Mucosa of rectum (tissue), 2 donors: ENCODE measurements at regions not wholly inside any gene's neighbourhood (a gene's known extent, or its start where the extent isn't known, plus 50 kb on each side); places are given as distances from the start of the nearest gene placed in this dataset.
"Not testable (repeated sequence)": the region's sequence is repeated elsewhere in the genome, so short reads cannot be mapped to it uniquely, and the experiment has no call there.

Source experiments
- H3K27ac ChIP-seq, 2 donors: one replicate each; pipeline ENCODE4 v1.7.0; 2013; ENCODE audit warnings: inconsistent platforms in 2 of 2, low read depth in 2 of 2, low read length in 2 of 2
- H3K27me3 ChIP-seq, 2 donors: one replicate each; pipeline ENCODE4 v1.7.0; 2013; ENCODE audit warnings: low read length in 2 of 2; ENCODE audit not compliant: control insufficient read depth in 2 of 2, insufficient read depth in 2 of 2
- H3K36me3 ChIP-seq, 2 donors: one replicate each; pipeline ENCODE4 v1.7.0; 2013; ENCODE audit warnings: low read length in 2 of 2; ENCODE audit not compliant: control insufficient read depth in 2 of 2, insufficient read depth in 2 of 2
- H3K4me1 ChIP-seq, 2 donors: one replicate each; pipeline ENCODE4 v1.7.0; 2013; ENCODE audit warnings: low read length in 2 of 2, mild to moderate bottlenecking in 1 of 2; ENCODE audit not compliant: control insufficient read depth in 2 of 2, insufficient read depth in 2 of 2
- H3K4me3 ChIP-seq, 2 donors: one replicate each; pipeline ENCODE4 v1.7.0; 2013; ENCODE audit warnings: low read length in 2 of 2
- H3K9ac ChIP-seq, 2 donors: one replicate each; pipeline ENCODE4 v1.7.0; 2013; ENCODE audit warnings: low read length in 2 of 2, low read depth in 1 of 2, mild to moderate bottlenecking in 1 of 2
- H3K9me3 ChIP-seq, 2 donors: one replicate each; pipeline ENCODE4 v1.7.0; 2013; ENCODE audit warnings: low read length in 2 of 2; ENCODE audit not compliant: control insufficient read depth in 2 of 2
- donor health status: healthy.
- donor health status: Normal muscosa, but diverticular disease.

DNA sequence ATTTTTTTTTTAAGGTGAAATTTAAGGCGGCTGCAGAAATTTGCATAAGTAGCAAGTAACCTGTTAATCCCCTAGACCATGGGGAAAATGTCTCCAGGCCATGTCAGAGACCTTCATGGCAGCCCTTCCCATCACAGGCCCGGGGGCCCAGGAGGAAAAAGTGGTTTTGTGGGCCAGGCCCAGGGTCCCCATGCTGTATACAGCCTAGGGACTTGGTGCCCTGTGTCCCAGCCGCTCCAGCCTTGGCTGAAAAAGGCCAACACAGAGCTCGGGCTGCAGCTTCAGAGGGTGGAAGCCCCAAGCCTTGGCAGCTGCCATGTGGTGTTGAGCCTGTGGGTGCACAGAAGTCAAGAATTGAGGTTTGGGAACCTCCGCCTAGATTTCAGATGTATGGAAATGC lies 218.3 kb downstream of the KCNRG start:
- H3K9ac ChIP-seq, H3K27me3 ChIP-seq, H3K36me3 ChIP-seq, H3K27ac ChIP-seq, H3K4me1 ChIP-seq, H3K4me3 ChIP-seq, H3K9me3 ChIP-seq: not testable (repeated sequence)

DNA sequence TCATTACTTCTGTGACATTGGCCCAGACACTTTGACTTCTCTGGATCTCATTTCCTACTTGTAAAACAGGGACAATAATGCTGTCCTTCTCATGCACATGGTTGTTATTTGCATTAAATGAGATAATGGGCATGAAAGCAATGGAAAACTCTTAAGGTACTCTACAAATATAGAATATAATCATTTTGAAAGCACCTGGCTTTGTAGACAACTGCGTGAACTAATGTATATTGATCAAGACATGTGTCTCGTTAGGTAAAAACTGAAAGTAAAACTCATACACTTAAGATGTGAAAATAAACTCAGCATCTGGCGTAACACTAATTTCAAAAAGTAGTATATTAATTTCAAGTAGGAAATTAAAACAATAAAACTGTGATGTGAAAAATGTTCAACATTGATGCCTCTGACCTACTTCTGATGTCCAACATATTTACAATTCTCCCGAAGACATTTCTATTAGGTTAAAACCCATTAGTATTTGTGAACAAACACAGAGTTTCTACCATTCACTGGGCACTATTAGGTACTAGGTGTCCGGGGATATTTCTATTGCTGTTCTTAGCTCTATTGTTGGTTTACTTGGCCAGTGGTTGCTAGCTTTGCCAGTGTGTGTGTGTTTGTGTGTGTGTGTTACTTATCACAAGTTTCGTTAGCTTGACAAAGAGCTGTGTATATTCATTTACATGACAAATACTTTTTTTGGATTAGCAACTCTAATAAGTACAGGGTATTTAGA lies 220.5 kb downstream of the KCNRG start:
- no peaks in the 10 kb centered on the region for H3K9me3 ChIP-seq
- no peaks in the 10 kb centered on the region for H3K4me1 ChIP-seq
- peak overlapping the region in 1 of 2 donors; percentile 26 for H3K9ac ChIP-seq
- peak overlapping the region in 1 of 2 donors; percentile 32 for H3K4me3 ChIP-seq
- no peaks in the 10 kb centered on the region for H3K36me3 ChIP-seq
- no peak overlapping the region for H3K27ac ChIP-seq
- no peaks in the 10 kb centered on the region for H3K27me3 ChIP-seq

- Histone ChIP-seq H3K4me3 (no peak overlapping the region), H3K36me3 (no peaks in the 10 kb centered on the region), H3K4me1 (no peaks in the 10 kb centered on the region), H3K9me3 (no peaks in the 10 kb centered on the region), H3K27ac (no peak overlapping the region), H3K27me3 (no peaks in the 10 kb centered on the region), H3K9ac (no peak overlapping the region)
Measured at GRCh38 chr13:50236898-50237318, 221.7 kb downstream of the KCNRG start.

GRCh38 chr13:50238922-50239321 lies 223.7 kb downstream of the KCNRG start:
- H3K9me3 ChIP-seq, result no peaks in the 10 kb centered on the region
- no peaks in the 10 kb centered on the region for H3K27me3 ChIP-seq
- H3K4me1 ChIP-seq, result no peaks in the 10 kb centered on the region
- no peak overlapping the region for H3K27ac ChIP-seq
- no peak overlapping the region for H3K9ac ChIP-seq
- no peak overlapping the region for H3K4me3 ChIP-seq
- H3K36me3 ChIP-seq, result no peaks in the 10 kb centered on the region

GRCh38 chr13:50241479-50241878 lies 226.2 kb downstream of the KCNRG start:
- Histone ChIP-seq H3K4me3 (no peak overlapping the region), H3K9me3 (no peaks in the 10 kb centered on the region), H3K36me3 (no peaks in the 10 kb centered on the region), H3K4me1 (peaks cover 4 to 6% of the 10 kb centered on the region in 2 donors), H3K9ac (no peak overlapping the region), H3K27me3 (no peaks in the 10 kb centered on the region), H3K27ac (no peak overlapping the region)

DNA sequence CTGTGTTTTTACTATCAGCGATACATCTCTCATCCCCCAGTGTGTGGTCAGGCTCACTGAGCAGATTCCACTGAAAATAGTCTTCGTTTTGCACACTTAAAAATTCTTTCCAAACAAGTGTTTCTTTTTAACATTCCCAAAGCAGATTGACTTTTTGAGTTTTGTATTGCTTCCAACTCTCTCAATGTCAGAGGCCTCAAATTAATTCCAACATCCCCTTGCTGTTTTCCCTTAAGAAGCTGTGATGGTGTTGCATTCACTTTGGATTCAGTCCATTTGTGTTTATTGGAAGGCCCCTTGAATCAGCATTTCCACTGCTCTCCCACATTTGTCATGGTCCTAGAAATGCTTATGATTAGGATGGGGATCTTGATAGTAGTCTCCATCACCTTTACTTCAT lies 228.7 kb downstream of the KCNRG start:
- Histone ChIP-seq H3K9me3 (no peaks in the 10 kb centered on the region), H3K4me1 (peaks cover 4 to 6% of the 10 kb centered on the region in 2 donors), H3K36me3 (no peaks in the 10 kb centered on the region), H3K4me3 (no peak overlapping the region), H3K27ac (no peak overlapping the region), H3K9ac (no peak overlapping the region), H3K27me3 (no peaks in the 10 kb centered on the region)

DNA sequence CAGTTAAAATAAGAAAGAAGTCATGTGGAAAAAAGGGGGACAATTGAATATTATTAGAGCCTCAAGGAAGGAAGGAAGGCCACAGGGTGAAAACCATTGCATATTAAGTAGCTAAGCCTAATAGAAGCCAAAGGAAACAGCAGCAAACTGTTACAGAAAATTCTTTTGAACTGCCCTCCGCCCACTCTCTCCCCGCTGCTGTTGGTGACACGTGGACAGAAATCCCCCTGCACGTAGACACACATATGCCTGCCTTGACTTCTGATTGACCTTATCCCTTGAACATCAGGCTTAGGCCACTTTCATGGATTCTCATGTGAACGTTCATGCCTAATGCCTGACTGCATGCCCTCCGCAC lies 229.1 kb downstream of the KCNRG start:
- Histone ChIP-seq H3K4me3 (no peak overlapping the region), H3K27me3 (no peaks in the 10 kb centered on the region), H3K27ac (no peak overlapping the region), H3K4me1 (peaks cover 4 to 6% of the 10 kb centered on the region in 2 donors), H3K36me3 (no peaks in the 10 kb centered on the region), H3K9ac (no peak overlapping the region), H3K9me3 (no peaks in the 10 kb centered on the region)

GRCh38 chr13:50244713-50245574 lies 229.7 kb downstream of the KCNRG start:
- Histone ChIP-seq H3K9ac (no peak overlapping the region), H3K27me3 (no peaks in the 10 kb centered on the region), H3K36me3 (no peaks in the 10 kb centered on the region), H3K4me1 (peaks cover 4 to 6% of the 10 kb centered on the region in 2 donors), H3K9me3 (no peaks in the 10 kb centered on the region), H3K4me3 (no peak overlapping the region), H3K27ac (peak overlapping the region in 1 of 2 donors; percentile 42)

- Histone ChIP-seq H3K9ac (no peak overlapping the region), H3K27ac (no peak overlapping the region), H3K9me3 (no peaks in the 10 kb centered on the region), H3K36me3 (no peaks in the 10 kb centered on the region), H3K4me3 (no peak overlapping the region), H3K27me3 (no peaks in the 10 kb centered on the region), H3K4me1 (peaks cover 4 to 6% of the 10 kb centered on the region in 2 donors)
Measured at GRCh38 chr13:50247223-50247622, 232.0 kb downstream of the KCNRG start.

GRCh38 chr13:50248516-50249143 lies 233.4 kb downstream of the KCNRG start:
- no peak overlapping the region for H3K9ac ChIP-seq
- H3K4me3 ChIP-seq, result no peak overlapping the region
- H3K36me3 ChIP-seq, result no peaks in the 10 kb centered on the region
- no peaks in the 10 kb centered on the region for H3K27me3 ChIP-seq
- no peak overlapping the region for H3K27ac ChIP-seq
- H3K9me3 ChIP-seq, result no peaks in the 10 kb centered on the region
- peaks cover 4 to 6% of the 10 kb centered on the region in 2 donors for H3K4me1 ChIP-seq
